ENCODE measurements at regions not wholly inside any gene's neighbourhood (a gene's known extent, or its start where the extent isn't known, plus 50 kb on each side); places are given as distances from the start of the nearest gene placed in this dataset.

DNA sequence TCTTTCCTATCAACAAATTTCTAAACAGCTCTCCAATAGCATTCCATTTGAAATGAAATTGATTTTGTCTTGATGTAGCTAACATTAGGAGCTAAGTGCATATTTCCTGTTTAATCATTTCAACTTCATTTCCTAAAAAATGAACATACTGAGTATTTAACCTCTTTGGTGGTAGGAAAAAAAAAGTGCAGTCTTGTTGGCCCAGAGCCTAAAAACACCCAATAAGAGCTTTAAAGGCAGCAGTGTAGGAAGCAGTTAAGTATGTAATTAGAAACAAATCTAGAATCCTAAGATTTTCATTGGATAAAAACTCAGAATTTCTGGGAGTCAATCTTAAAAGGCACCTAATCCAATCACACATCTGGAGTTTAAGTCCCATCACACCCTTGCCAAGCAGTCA is 71.0 kb upstream of the RBMS1 start:
- DNase-seq (ENCODE audit: low spot score) (no peak), ATAC-seq (ENCODE audit: low FRiP score) (no peak)
- TF ChIP-seq, protein P1, sequence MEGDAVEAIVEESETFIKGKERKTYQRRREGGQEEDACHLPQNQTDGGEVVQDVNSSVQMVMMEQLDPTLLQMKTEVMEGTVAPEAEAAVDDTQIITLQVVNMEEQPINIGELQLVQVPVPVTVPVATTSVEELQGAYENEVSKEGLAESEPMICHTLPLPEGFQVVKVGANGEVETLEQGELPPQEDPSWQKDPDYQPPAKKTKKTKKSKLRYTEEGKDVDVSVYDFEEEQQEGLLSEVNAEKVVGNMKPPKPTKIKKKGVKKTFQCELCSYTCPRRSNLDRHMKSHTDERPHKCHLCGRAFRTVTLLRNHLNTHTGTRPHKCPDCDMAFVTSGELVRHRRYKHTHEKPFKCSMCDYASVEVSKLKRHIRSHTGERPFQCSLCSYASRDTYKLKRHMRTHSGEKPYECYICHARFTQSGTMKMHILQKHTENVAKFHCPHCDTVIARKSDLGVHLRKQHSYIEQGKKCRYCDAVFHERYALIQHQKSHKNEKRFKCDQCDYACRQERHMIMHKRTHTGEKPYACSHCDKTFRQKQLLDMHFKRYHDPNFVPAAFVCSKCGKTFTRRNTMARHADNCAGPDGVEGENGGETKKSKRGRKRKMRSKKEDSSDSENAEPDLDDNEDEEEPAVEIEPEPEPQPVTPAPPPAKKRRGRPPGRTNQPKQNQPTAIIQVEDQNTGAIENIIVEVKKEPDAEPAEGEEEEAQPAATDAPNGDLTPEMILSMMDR (IDR thresholded peaks at IDR 0.05): no peak

DNA sequence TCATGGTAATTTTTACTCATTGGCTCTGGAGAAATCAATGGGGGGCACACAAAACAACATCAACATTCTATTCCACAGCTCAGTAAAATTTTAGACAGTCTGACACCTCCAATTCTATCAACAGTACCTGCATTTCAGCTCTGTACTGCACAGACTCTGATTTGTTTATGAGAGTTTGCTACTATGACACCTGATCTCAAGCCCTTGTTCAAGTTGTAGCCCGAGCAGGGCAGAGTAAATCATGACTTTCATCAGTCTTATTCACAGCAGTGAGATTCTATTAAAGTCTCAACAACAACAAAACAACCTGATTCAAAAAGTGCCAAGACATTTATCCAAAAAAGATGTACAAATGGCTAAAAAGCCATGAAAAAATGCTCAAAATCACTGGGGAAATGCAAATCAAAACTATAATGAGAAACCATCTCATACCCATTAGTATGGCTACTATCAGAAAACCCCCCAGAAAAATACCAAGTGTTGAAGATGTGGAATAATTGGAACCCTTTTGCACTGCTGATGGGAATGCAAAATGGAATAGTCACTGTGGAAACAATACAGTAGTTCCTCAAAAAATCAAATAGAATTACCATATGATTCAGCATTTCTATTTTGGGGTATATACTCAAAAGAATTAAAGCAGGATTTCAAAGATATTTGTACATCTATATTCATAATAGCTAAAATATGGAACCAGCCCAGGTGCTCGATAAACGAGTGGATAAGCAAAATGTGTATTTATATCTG is 71.7 kb upstream of the RBMS1 start:
- no peak for ATAC-seq (ENCODE audit: low FRiP score)
- TF ChIP-seq, protein P1 (IDR thresholded peaks at IDR 0.05): no peak
- no peak for DNase-seq (ENCODE audit: low spot score)

DNA sequence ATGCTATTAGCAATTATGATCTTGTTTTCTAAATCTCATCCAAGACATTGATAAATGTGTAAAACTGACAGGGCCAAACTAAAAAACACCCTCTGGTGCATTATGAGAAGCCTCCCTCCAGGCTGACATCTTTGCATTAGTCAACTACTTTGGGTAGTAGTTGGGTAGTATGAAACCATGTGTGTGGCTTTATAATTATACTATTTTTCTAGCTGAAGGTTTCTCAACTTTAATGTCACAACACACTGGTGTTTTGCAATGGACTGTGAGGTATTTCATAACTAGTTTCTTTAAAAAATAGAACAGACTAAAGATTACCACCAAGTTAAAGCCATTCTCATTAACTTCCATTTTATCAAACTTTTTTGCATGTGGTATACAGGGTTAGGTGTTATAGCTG is 73.1 kb upstream of the RBMS1 start:
- DNase-seq (ENCODE audit: low spot score): no peak
- TF ChIP-seq, protein P1 (IDR thresholded peaks at IDR 0.05): no peak
- peak; percentile 68 for ATAC-seq (ENCODE audit: low FRiP score)

DNA sequence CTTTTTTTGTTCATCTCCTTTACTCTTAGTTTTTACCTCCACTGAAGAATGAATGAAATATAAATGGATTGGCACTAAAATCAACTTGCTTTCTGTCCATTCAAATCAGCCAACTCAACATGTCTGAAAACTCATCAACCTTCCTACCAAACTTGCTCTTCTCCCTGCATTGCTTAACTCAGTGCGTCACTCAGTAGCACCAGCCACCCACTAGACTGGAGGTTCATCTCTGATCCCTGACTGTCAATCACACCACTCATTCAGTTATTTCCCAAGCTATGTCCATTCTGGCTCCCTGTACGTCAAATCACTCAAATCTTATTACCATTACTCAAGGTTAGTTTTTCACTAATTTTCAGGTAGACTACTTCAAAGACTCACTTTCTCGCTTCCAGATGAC is 75.2 kb upstream of the RBMS1 start:
- ATAC-seq (ENCODE audit: low FRiP score): no peak
- no peak for DNase-seq (ENCODE audit: low spot score)
- TF ChIP-seq, protein P1 (IDR thresholded peaks at IDR 0.05): no peak

DNA sequence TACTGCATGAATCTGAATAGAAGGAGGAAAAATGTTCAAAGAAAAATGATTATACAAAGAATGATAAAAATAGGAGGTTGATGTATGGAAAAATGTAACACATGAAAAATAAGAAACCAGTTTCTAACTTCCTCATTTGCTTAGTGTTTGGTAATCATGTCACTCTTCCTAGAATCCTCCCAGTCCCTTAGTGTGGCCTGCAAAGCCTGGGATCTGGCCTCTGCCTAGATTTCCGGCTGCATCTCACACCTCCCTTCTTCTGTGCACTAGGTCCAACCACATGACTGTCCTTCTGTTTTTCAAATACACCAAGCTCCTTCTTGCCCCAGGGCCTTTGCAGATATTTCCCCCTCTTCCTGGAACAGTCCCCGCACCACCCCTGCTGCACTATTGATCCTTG is 76.8 kb upstream of the RBMS1 start:
- no peak for ATAC-seq (ENCODE audit: low FRiP score)
- DNase-seq (ENCODE audit: low spot score): no peak

DNA sequence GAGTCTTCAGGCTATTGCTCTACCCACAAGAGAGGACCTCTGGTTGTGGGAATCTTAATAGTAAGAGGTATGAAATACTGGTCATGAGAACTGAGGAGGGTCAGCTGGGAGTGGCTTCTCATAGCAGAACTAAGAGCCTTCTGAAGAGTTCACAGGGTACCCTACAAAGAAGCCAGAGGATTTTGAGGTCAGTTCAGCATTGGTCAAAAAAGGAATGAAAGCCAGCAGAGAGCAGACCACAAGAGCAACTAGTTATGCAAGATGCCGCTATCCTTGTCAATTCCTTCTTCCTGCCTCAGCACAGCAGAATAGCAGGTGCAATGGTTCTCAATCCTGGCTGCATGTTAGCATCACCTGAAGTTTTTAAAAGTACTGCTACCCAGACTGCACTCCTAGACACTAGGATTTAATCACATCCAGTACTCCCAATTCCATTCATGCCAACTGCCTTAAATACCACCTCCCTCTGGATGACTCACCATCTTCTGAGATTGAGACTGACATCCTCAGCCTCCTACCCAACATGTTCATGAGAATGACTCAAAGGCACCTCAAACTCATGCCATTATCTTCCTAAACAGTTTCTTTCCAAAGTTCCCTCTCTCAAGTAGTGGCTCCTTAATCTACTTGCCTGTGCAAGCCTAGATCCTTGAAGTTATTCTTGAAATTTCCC is 81.0 kb upstream of the RBMS1 start:
- DNase-seq (ENCODE audit: low spot score) (no peak), ATAC-seq (ENCODE audit: low FRiP score) (peak; percentile 89)
- TF ChIP-seq, protein P1 (IDR thresholded peaks at IDR 0.05): no peak

More for the DNA sequence above, 76.8 kb upstream of the RBMS1 start:
- TF ChIP-seq, protein P1 (IDR thresholded peaks at IDR 0.05): no peak

DNA sequence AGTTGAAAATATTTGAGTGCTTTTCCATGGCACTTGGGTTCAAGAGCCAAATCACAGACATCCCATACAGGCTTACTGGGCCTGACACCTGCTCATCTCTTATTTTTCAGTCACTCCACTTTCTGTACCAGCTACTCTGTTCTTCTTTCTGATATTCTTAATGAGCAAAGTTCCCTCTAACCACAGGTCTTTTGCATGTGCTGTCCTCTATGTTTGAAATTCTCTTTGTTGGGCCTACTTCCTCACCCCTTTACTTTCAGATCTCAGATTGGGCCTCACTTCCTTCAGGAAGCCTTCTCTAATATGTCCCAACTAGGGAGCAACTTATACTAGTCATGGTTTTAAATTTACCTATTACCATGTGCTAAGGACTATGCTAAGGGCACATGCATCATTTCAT is 81.8 kb upstream of the RBMS1 start:
- TF ChIP-seq, protein P1 (IDR thresholded peaks at IDR 0.05): no peak
- ATAC-seq (ENCODE audit: low FRiP score): no peak
- DNase-seq (ENCODE audit: low spot score): no peak

Data from omental fat pad (tissue), 3 donors.